GM12878 (cell line): ENCODE measurements at regions not wholly inside any gene's neighbourhood (a gene's known extent, or its start where the extent isn't known, plus 50 kb on each side); places are given as distances from the start of the nearest gene placed in this dataset.

Experiments used
- ATAC-seq: fragments of 200-7000 bp; cut with Tn5 transposase; 3 replicates; pipeline ENCODE4 v1.9.1; 2020; ENCODE audit warnings: mild to moderate bottlenecking, moderate library complexity
- BruUV-seq: library from RNA; stranded (reverse); fragments of 400-500 nt; replicated peaks from 2 replicates; lab custom pipeline; 2021; lab: Mats Ljungman, UMichigan
- CTCF ChIA-PET: fragments of 300-600 bp; sonication (Branson Sonifier 250); formaldehyde crosslinking; extraction: SDS; loops from one replicate; lab custom pipeline; 2021; ENCODE audit warnings: inconsistent platforms; lab: Yijun Ruan, JAX
- POLR2A ChIA-PET: fragments of 350-600 bp; formaldehyde crosslinking; extraction: SDS; loops from one replicate; lab custom pipeline; 2021; ENCODE audit warnings: inconsistent platforms; lab: Charles Lee
- RAD21 ChIA-PET: fragments of 300-600 bp; sonication (Branson Sonifier 250); formaldehyde crosslinking; loops from one replicate; lab custom pipeline; 2023; ENCODE audit warnings: antibody characterized with exemption; ENCODE audit not compliant: unreplicated experiment; lab: Charles Lee
- SMC1A ChIA-PET: fragments of 300-600 bp; sonication (Branson Sonifier 250); formaldehyde crosslinking; loops from one replicate; lab custom pipeline; 2023; ENCODE audit not compliant: unreplicated experiment, uncharacterized antibody; lab: Charles Lee
- DNase-seq: peaks from one replicate; pipeline ENCODE4 v3.0.0-alpha.2; 2011; ENCODE audit warnings: low read depth, low spot score
- FAIRE-seq: peaks from 3 replicates; lab custom pipeline; 2011; peaks lifted over from hg19 to GRCh38; lab: Jason Lieb, UNC
- H2AFZ ChIP-seq: 2 replicates; pipeline ENCODE4 v1.6.0; 2011; ENCODE audit warnings: low read depth, low read length, control low read depth; ENCODE audit not compliant: control insufficient read depth
- H3K27ac ChIP-seq: 2 replicates; pipeline ENCODE4 v1.5.1; 2011; ENCODE audit warnings: control low read depth; ENCODE audit not compliant: control insufficient read depth, insufficient read depth
- H3K27me3 ChIP-seq, 2 experiments: replicated peaks in 1 of 2; 2 replicates each; pipeline versions ENCODE4 v1.6.0 to v1.6.1; 2011; ENCODE audit warnings: low read length in 1 of 2; ENCODE audit not compliant: control insufficient read depth in 2 of 2, insufficient read depth in 2 of 2
- H3K36me3 ChIP-seq, 2 experiments: 2 replicates each; pipeline ENCODE4 v1.5.1; 2011; ENCODE audit warnings: low read length in 1 of 2; ENCODE audit not compliant: control insufficient read depth in 2 of 2, insufficient read depth in 2 of 2
- H3K4me1 ChIP-seq: 2 replicates; pipeline ENCODE4 v1.6.1; 2011; ENCODE audit warnings: mild to moderate bottlenecking, low read length, moderate library complexity, mixed read lengths; ENCODE audit not compliant: control insufficient read depth, insufficient read depth
- H3K4me2 ChIP-seq: 2 replicates; pipeline ENCODE4 v1.6.0; 2011; ENCODE audit warnings: control low read depth; ENCODE audit not compliant: control insufficient read depth, insufficient read depth
- H3K4me3 ChIP-seq: fragments of 200-600 bp; sonication (generic); 2 replicates; pipeline ENCODE4 v1.5.1; 2016
- H3K79me2 ChIP-seq: 2 replicates; pipeline ENCODE4 v1.6.0; 2011; ENCODE audit warnings: low read length; ENCODE audit not compliant: control insufficient read depth, insufficient read depth
- H3K9ac ChIP-seq: 2 replicates; pipeline ENCODE4 v1.8.0; 2011; ENCODE audit warnings: low read length, control low read depth, mixed read lengths; ENCODE audit not compliant: control insufficient read depth, insufficient read depth
- H3K9me3 ChIP-seq: replicated peaks from 3 replicates; pipeline ENCODE4 v1.5.1; 2011; ENCODE audit warnings: mild to moderate bottlenecking, low read length; ENCODE audit not compliant: control insufficient read depth, insufficient read depth
- H4K20me1 ChIP-seq: 2 replicates; pipeline ENCODE4 v1.6.0; 2011; ENCODE audit not compliant: control insufficient read depth, insufficient read depth
- BACH1 ChIP-seq: fragments of 450-650 bp; IDR thresholded peaks from 2 replicates; pipeline ENCODE4 v1.6.1; 2017; ENCODE audit warnings: mild to moderate bottlenecking, borderline replicate concordance
- CHD1 ChIP-seq: IDR thresholded peaks from 2 replicates; pipeline ENCODE4 v1.6.1; 2012; ENCODE audit warnings: low read depth, low read length, improper control_type of control experiment
- EED ChIP-seq: sonication (generic); IDR thresholded peaks from 2 replicates; pipeline ENCODE4 v1.6.1; 2016; ENCODE audit warnings: antibody characterized with exemption, low read depth
- ELK1 ChIP-seq: IDR thresholded peaks from 2 replicates; pipeline ENCODE4 v1.6.1; 2012; ENCODE audit warnings: low read depth, low read length, improper control_type of control experiment
- FOXK2 ChIP-seq: fragments of 450-650 bp; IDR thresholded peaks from 2 replicates; pipeline ENCODE4 v1.6.1; 2017; ENCODE audit warnings: mild to moderate bottlenecking, moderate library complexity
- FOXM1 ChIP-seq: IDR thresholded peaks from 2 replicates; pipeline ENCODE4 v1.6.1; 2012; ENCODE audit warnings: low read depth, mild to moderate bottlenecking, inconsistent platforms, low read length, moderate library complexity
- HDGF ChIP-seq: fragments of 450-650 bp; IDR thresholded peaks from 2 replicates; pipeline ENCODE4 v1.6.1; 2016; ENCODE audit warnings: antibody characterized with exemption
- NR2C1 ChIP-seq: fragments of 450-650 bp; IDR thresholded peaks from 2 replicates; pipeline ENCODE4 v1.6.1; 2017; ENCODE audit warnings: antibody characterized with exemption, mild to moderate bottlenecking, moderate library complexity
- RAD51 ChIP-seq: fragments of 450-650 bp; IDR thresholded peaks from 2 replicates; pipeline ENCODE4 v1.6.1; 2016; ENCODE audit warnings: moderate library complexity, mild to moderate bottlenecking, inconsistent platforms
- TCF7 ChIP-seq: IDR thresholded peaks from 2 replicates; pipeline ENCODE4 v1.6.1; 2014; ENCODE audit warnings: antibody characterized with exemption, borderline replicate concordance
- ZBTB11 ChIP-seq: fragments of 450-650 bp; formaldehyde crosslinking; IDR thresholded peaks from 2 replicates; pipeline ENCODE4 v1.5.0; 2022; ENCODE audit warnings: mild to moderate bottlenecking, missing genetic modification characterization
- WGBS: methylation state at CpG from one replicate; pipeline ENCODE4 v1.1.6; 2016; ENCODE audit warnings: low lambda C conversion rate; ENCODE audit not compliant: insufficient replicate concordance, insufficient coverage; ENCODE audit errors: missing lambda C conversion rate; 5-methylcytosine and 5-hydroxymethylcytosine counted together
- in situ Hi-C: fragments of 300-500 bp; cut with MboI; formaldehyde crosslinking; loops from 9 replicates; pipeline ENCODE4 v1.14.3; 2018; ENCODE audit warnings: mixed read lengths
- intact Hi-C: fragments of 100-400 bp; cut with micrococcal nuclease; formaldehyde crosslinking; loops from one replicate; pipeline ENCODE4 v1.14.2; 2022; ENCODE audit not compliant: unreplicated experiment

GRCh38 chr20:39492223-39492797 is 530.2 kb downstream of the DHX35 start:
- Histone ChIP-seq H2AFZ (no peak overlapping the region), H3K27me3 (0 out of 4 replicates have a peak, but pooled peaks cover 0 to 2% of the 10 kb centered on the region in 2 experiments), H3K79me2 (no peaks in the 10 kb centered on the region), H3K4me2 (no peak overlapping the region), H4K20me1 (no peaks in the 10 kb centered on the region), H3K4me1 (no peaks in the 10 kb centered on the region), H3K9me3 (no peaks in the 10 kb centered on the region), H3K9ac (no peak overlapping the region), H3K36me3 (no peaks in the 10 kb centered on the region), H3K4me3 (no peak overlapping the region), H3K27ac (no peak overlapping the region)
- RAD21 ChIA-PET: no interaction called here
- intact Hi-C loops (no loop called here), in situ Hi-C loops (no loop called here)
- BruUV-seq: no TSS peak
- FAIRE-seq (no peak), ATAC-seq (no peak), DNase-seq (no peak)
- POLR2A ChIA-PET: no interaction called here
- TF ChIP-seq FOXK2 (no peak), ZBTB11 (no peak), CHD1 (no peak)
- SMC1A ChIA-PET: no interaction called here
- 24% methylated on average over 6 of the region's 6 CpGs for WGBS
- CTCF ChIA-PET: no interaction called here

- no peak overlapping the region for H3K9ac ChIP-seq
- no peak overlapping the region for H3K27ac ChIP-seq
- no peaks in the 10 kb centered on the region for H3K79me2 ChIP-seq
- 0 out of 4 replicates have a peak, but pooled peaks cover 0 to 2% of the 10 kb centered on the region in 2 experiments for H3K27me3 ChIP-seq
- in situ Hi-C loops: no loop called here
- H2AFZ ChIP-seq: no peak overlapping the region
- H3K4me3 ChIP-seq: no peak overlapping the region
- no peaks in the 10 kb centered on the region for H3K36me3 ChIP-seq
- ChIA-PET POLR2A (no interaction called here), RAD21 (no interaction called here), CTCF (no interaction called here), SMC1A (no interaction called here)
- no peaks in the 10 kb centered on the region for H4K20me1 ChIP-seq
- H3K9me3 ChIP-seq: no peaks in the 10 kb centered on the region
- FAIRE-seq: no peak
- no peaks in the 10 kb centered on the region for H3K4me1 ChIP-seq
- H3K4me2 ChIP-seq: no peak overlapping the region
- WGBS: 42% methylated on average over 1 of the region's 1 CpG
- no TSS peak for BruUV-seq
- intact Hi-C loops: no loop called here
- ATAC-seq: no peak
- no peak for DNase-seq
- TF ChIP-seq EED (no peak), NR2C1 (no peak), BACH1 (no peak), HDGF (no peak), ELK1 (no peak), FOXM1 (no peak), CHD1 (no peak), RAD51 (no peak), TCF7 (no peak)
Measured at GRCh38 chr20:39491711-39492110, 529.6 kb downstream of the DHX35 start.
